H1 (cell line): ENCODE measurements at regions not wholly inside any gene's neighbourhood (a gene's known extent, or its start where the extent isn't known, plus 50 kb on each side); places are given as distances from the start of the nearest gene placed in this dataset.

Experiments
- HDAC2 ChIP-seq, 2 experiments: fragments of 300-600 bp in 1 of 2; sonication (generic) in 1 of 2; IDR thresholded peaks; 2 replicates each; pipeline ENCODE4 v1.6.1; 2011 to 2012; ENCODE audit warnings: low read depth in 2 of 2, low read length in 2 of 2, mild to moderate bottlenecking in 2 of 2, moderate library complexity in 2 of 2, borderline replicate concordance in 1 of 2, inconsistent platforms in 1 of 2
- KDM5A ChIP-seq: fragments of 200-600 bp; IDR thresholded peaks from 2 replicates; pipeline ENCODE4 v1.7.1; 2012; ENCODE audit warnings: mild to moderate bottlenecking, low read length, inconsistent platforms, mixed read lengths
- NRF1 ChIP-seq: IDR thresholded peaks from 2 replicates; pipeline ENCODE4 v1.6.1; 2011; ENCODE audit warnings: mild to moderate bottlenecking, low read depth, low read length, improper control_type of control experiment
- RAD21 ChIP-seq, 2 experiments: IDR thresholded peaks in 1 of 2; conservative IDR thresholded peaks in 1 of 2; 2 replicates each; pipeline ENCODE4 v1.6.1; 2011; ENCODE audit warnings: low read depth in 2 of 2, low read length in 2 of 2, improper control_type of control experiment in 1 of 2, inconsistent platforms in 1 of 2, mild to moderate bottlenecking in 1 of 2, moderate library complexity in 1 of 2
- SIX5 ChIP-seq: IDR thresholded peaks from 2 replicates; pipeline ENCODE4 v1.6.1; 2011; ENCODE audit warnings: mild to moderate bottlenecking, low read depth, low read length
- TF ChIP-seq, protein P1 (sequence below): fragments of 300-600 bp; sonication (generic); IDR thresholded peaks from 2 replicates; pipeline ENCODE4 v1.7.1; 2012; ENCODE audit warnings: low read length, moderate library complexity, mild to moderate bottlenecking, inconsistent platforms; ENCODE audit not compliant: insufficient replicate concordance
- TF ChIP-seq, protein P2 (sequence below): IDR thresholded peaks from 2 replicates; pipeline ENCODE4 v1.6.1; 2012; ENCODE audit warnings: low read length, inconsistent platforms

DNA sequence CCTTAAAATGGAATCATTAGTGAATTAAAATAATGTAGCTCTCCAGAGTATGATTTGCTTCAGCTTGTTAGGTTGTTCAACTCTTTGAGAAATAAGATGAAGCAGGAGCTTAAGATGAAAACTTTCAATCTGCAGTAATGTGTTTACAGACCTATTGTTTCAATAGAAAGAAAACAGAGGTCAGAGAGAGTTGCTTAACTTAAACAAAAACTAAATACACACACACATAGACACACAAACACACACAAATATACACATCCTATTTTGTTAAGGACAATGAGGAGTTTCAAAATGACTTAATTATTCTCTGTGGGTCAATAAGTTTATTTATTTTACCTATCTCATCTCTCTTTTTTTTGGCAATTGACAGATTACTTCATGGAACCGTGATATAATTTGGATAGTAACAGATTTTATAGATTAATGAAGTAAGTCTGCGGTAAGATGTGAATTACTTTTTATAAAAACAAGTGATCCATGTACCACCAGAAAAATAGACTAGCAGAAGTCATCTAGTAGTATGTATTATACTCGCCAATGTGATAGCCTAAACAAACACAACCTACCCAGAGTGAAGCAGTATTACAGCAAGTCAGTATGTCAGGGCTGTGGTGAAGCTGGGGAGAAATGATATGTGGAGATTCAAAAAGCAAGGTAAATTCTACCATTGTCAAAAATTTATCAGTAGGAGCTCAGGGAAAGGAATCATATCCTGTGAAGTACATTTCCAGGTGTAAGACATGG, 76.7 kb upstream of the DCBLD2 start (continued):
- TF ChIP-seq, protein P1, sequence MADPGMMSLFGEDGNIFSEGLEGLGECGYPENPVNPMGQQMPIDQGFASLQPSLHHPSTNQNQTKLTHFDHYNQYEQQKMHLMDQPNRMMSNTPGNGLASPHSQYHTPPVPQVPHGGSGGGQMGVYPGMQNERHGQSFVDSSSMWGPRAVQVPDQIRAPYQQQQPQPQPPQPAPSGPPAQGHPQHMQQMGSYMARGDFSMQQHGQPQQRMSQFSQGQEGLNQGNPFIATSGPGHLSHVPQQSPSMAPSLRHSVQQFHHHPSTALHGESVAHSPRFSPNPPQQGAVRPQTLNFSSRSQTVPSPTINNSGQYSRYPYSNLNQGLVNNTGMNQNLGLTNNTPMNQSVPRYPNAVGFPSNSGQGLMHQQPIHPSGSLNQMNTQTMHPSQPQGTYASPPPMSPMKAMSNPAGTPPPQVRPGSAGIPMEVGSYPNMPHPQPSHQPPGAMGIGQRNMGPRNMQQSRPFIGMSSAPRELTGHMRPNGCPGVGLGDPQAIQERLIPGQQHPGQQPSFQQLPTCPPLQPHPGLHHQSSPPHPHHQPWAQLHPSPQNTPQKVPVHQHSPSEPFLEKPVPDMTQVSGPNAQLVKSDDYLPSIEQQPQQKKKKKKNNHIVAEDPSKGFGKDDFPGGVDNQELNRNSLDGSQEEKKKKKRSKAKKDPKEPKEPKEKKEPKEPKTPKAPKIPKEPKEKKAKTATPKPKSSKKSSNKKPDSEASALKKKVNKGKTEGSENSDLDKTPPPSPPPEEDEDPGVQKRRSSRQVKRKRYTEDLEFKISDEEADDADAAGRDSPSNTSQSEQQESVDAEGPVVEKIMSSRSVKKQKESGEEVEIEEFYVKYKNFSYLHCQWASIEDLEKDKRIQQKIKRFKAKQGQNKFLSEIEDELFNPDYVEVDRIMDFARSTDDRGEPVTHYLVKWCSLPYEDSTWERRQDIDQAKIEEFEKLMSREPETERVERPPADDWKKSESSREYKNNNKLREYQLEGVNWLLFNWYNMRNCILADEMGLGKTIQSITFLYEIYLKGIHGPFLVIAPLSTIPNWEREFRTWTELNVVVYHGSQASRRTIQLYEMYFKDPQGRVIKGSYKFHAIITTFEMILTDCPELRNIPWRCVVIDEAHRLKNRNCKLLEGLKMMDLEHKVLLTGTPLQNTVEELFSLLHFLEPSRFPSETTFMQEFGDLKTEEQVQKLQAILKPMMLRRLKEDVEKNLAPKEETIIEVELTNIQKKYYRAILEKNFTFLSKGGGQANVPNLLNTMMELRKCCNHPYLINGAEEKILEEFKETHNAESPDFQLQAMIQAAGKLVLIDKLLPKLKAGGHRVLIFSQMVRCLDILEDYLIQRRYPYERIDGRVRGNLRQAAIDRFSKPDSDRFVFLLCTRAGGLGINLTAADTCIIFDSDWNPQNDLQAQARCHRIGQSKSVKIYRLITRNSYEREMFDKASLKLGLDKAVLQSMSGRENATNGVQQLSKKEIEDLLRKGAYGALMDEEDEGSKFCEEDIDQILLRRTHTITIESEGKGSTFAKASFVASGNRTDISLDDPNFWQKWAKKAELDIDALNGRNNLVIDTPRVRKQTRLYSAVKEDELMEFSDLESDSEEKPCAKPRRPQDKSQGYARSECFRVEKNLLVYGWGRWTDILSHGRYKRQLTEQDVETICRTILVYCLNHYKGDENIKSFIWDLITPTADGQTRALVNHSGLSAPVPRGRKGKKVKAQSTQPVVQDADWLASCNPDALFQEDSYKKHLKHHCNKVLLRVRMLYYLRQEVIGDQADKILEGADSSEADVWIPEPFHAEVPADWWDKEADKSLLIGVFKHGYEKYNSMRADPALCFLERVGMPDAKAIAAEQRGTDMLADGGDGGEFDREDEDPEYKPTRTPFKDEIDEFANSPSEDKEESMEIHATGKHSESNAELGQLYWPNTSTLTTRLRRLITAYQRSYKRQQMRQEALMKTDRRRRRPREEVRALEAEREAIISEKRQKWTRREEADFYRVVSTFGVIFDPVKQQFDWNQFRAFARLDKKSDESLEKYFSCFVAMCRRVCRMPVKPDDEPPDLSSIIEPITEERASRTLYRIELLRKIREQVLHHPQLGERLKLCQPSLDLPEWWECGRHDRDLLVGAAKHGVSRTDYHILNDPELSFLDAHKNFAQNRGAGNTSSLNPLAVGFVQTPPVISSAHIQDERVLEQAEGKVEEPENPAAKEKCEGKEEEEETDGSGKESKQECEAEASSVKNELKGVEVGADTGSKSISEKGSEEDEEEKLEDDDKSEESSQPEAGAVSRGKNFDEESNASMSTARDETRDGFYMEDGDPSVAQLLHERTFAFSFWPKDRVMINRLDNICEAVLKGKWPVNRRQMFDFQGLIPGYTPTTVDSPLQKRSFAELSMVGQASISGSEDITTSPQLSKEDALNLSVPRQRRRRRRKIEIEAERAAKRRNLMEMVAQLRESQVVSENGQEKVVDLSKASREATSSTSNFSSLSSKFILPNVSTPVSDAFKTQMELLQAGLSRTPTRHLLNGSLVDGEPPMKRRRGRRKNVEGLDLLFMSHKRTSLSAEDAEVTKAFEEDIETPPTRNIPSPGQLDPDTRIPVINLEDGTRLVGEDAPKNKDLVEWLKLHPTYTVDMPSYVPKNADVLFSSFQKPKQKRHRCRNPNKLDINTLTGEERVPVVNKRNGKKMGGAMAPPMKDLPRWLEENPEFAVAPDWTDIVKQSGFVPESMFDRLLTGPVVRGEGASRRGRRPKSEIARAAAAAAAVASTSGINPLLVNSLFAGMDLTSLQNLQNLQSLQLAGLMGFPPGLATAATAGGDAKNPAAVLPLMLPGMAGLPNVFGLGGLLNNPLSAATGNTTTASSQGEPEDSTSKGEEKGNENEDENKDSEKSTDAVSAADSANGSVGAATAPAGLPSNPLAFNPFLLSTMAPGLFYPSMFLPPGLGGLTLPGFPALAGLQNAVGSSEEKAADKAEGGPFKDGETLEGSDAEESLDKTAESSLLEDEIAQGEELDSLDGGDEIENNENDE: no peak
- TF ChIP-seq RAD21 (IDR thresholded peaks at IDR 0.05 in 1 of 2, conservative IDR thresholded peaks at IDR 0.05 in 1 of 2; ENCODE audit: low read depth in 2 of 2, low read length in 2 of 2) (no peak), HDAC2 (IDR thresholded peaks at IDR 0.05; ENCODE audit: borderline replicate concordance in 1 of 2, low read depth in 2 of 2, low read length in 2 of 2) (no peak), SIX5 (no peak), NRF1 (no peak), KDM5A (no peak)
- TF ChIP-seq, protein P2, sequence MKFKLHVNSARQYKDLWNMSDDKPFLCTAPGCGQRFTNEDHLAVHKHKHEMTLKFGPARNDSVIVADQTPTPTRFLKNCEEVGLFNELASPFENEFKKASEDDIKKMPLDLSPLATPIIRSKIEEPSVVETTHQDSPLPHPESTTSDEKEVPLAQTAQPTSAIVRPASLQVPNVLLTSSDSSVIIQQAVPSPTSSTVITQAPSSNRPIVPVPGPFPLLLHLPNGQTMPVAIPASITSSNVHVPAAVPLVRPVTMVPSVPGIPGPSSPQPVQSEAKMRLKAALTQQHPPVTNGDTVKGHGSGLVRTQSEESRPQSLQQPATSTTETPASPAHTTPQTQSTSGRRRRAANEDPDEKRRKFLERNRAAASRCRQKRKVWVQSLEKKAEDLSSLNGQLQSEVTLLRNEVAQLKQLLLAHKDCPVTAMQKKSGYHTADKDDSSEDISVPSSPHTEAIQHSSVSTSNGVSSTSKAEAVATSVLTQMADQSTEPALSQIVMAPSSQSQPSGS: no peak
